ENCODE measurements at regions not wholly inside any gene's neighbourhood (a gene's known extent, or its start where the extent isn't known, plus 50 kb on each side); places are given as distances from the start of the nearest gene placed in this dataset.

GRCh38 chr3:59438492-59438891, 388.7 kb upstream of the CFAP20DC start:
- TF ChIP-seq TAF1 (IDR thresholded peaks at IDR 0.05; ENCODE audit: borderline replicate concordance, insufficient read depth, low read length) (no peak), REST (IDR thresholded peaks at IDR 0.05; ENCODE audit: insufficient read depth in 1 of 2, low read depth in 2 of 2, low read length in 2 of 2) (no peak), POLR2AphosphoS5 (IDR thresholded peaks at IDR 0.05; ENCODE audit: low read depth, low read length) (no peak), SIN3A (IDR thresholded peaks at IDR 0.05; ENCODE audit: borderline replicate concordance, insufficient read depth, low read length) (no peak), FOXP2 (optimal IDR thresholded peaks at IDR 0.05; ENCODE audit: borderline replicate concordance, extremely low read depth, extremely low read length, insufficient read depth) (no peak)
